ENCODE measurements at regions not wholly inside any gene's neighbourhood (a gene's known extent, or its start where the extent isn't known, plus 50 kb on each side); places are given as distances from the start of the nearest gene placed in this dataset.

- TF ChIP-seq CHD7 (IDR thresholded peaks at IDR 0.05; ENCODE audit: insufficient replicate concordance, low read length): no peak
- no peak for TF ChIP-seq JUND (IDR thresholded peaks at IDR 0.05; ENCODE audit: low read length)
- no peak for TF ChIP-seq SIX5 (IDR thresholded peaks at IDR 0.05; ENCODE audit: low read depth, low read length)
- TF ChIP-seq YY1 (IDR thresholded peaks at IDR 0.05; ENCODE audit: low read depth, low read length): no peak
- no peak for TF ChIP-seq BRCA1 (IDR thresholded peaks at IDR 0.05; ENCODE audit: low read depth, low read length)
- TF ChIP-seq CHD1 (IDR thresholded peaks at IDR 0.05; ENCODE audit: low read depth, low read length): no peak
- TF ChIP-seq EP300 (IDR thresholded peaks at IDR 0.05; ENCODE audit: borderline replicate concordance in 1 of 2, low read depth in 2 of 2, low read length in 2 of 2): no peak
- no peak for TF ChIP-seq KDM1A (IDR thresholded peaks at IDR 0.05; ENCODE audit: borderline replicate concordance, low read length)
- no peak for TF ChIP-seq USF2 (IDR thresholded peaks at IDR 0.05; ENCODE audit: low read length)
- no peak for TF ChIP-seq MAX (IDR thresholded peaks at IDR 0.05)
- no peak for TF ChIP-seq EZH2 (IDR thresholded peaks at IDR 0.05; ENCODE audit: low read depth, low read length, severe bottlenecking)
Measured at GRCh38 chr12:124078800-124079199, 105.8 kb downstream of the ZNF664 start (continued).
